ENCODE measurements at regions not wholly inside any gene's neighbourhood (a gene's known extent, or its start where the extent isn't known, plus 50 kb on each side); places are given as distances from the start of the nearest gene placed in this dataset.

- DNase-seq (ENCODE audit: low read depth): no peak
- TF ChIP-seq CTCF (conservative IDR thresholded peaks at IDR 0.05; ENCODE audit: low read depth, low read length): no peak
- H3K4me3 ChIP-seq (ENCODE audit: low read depth, low read length): no peak overlapping the region
Measured at GRCh38 chr3:67883766-67884165, 229.4 kb upstream of the SUCLG2 start.

- no peak for TF ChIP-seq CTCF (conservative IDR thresholded peaks at IDR 0.05; ENCODE audit: low read depth, low read length)
Measured at GRCh38 chr3:67882981-67883380, 228.6 kb upstream of the SUCLG2 start.

DNA sequence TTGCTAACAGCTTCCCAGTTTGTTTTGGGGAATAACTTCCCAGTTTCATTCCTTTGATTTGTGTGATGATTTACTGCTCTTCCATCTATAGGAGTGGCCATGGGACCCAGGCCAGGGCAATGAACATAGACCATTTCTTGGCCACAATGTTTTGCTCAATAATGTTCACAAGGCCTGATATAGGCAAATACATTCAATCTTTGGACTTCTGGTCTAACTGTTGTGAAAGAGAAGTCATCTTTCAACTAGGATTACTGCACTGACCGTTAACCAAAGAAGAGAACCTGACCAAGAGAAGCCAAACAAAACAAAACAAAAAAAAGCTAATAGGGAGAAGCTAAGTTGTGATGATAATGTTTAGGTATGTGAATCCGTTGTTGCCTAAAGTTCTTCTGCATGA is 221.8 kb upstream of the SUCLG2 start:
- no peak for DNase-seq (ENCODE audit: low read depth)
- TF ChIP-seq CTCF (conservative IDR thresholded peaks at IDR 0.05; ENCODE audit: low read depth, low read length): no peak
- no peak overlapping the region for H3K4me3 ChIP-seq (ENCODE audit: low read depth, low read length)

More at GRCh38 chr3:67882981-67883380, 228.6 kb upstream of the SUCLG2 start:
- DNase-seq (ENCODE audit: low read depth): no peak
- H3K4me3 ChIP-seq (ENCODE audit: low read depth, low read length): no peak overlapping the region

- TF ChIP-seq CTCF (conservative IDR thresholded peaks at IDR 0.05; ENCODE audit: low read depth, low read length): no peak
Measured at GRCh38 chr3:67875858-67876257, 221.4 kb upstream of the SUCLG2 start.

DNA sequence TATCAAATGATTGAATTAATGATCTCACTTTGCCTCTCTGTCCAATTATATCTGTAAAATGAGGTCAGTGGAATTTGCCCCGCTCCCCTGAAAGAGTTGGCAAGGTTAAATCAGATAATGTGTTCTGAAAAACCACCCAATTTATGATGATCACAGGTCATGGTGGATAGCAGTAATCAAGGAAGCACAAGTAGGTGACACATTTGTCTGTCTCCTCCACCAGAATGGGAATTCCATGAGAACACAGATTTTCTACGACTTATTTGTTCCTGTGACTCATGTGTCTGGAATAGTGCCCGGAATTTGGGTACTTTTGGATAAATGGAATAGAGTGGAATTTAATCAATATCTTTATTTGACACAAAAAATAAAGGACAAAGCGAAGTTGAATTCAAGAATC is 220.9 kb upstream of the SUCLG2 start:
- TF ChIP-seq CTCF (conservative IDR thresholded peaks at IDR 0.05; ENCODE audit: low read depth, low read length): no peak
- no peak for DNase-seq (ENCODE audit: low read depth)
- H3K4me3 ChIP-seq (ENCODE audit: low read depth, low read length): no peak overlapping the region

More at GRCh38 chr3:67875858-67876257, 221.4 kb upstream of the SUCLG2 start:
- no peak for DNase-seq (ENCODE audit: low read depth)
- no peak overlapping the region for H3K4me3 ChIP-seq (ENCODE audit: low read depth, low read length)

- TF ChIP-seq CTCF (conservative IDR thresholded peaks at IDR 0.05; ENCODE audit: low read depth, low read length): no peak
- DNase-seq (ENCODE audit: low read depth): no peak
- H3K4me3 ChIP-seq (ENCODE audit: low read depth, low read length): no peak overlapping the region
Measured at GRCh38 chr3:67870477-67870876, 216.1 kb upstream of the SUCLG2 start.

GRCh38 chr3:67866571-67866970 is 212.2 kb upstream of the SUCLG2 start:
- DNase-seq (ENCODE audit: low read depth): no peak
- no peak for TF ChIP-seq CTCF (conservative IDR thresholded peaks at IDR 0.05; ENCODE audit: low read depth, low read length)

More at GRCh38 chr3:67866571-67866970, 212.2 kb upstream of the SUCLG2 start:
- no peak overlapping the region for H3K4me3 ChIP-seq (ENCODE audit: low read depth, low read length)

Measured in choroid plexus epithelial cell (primary cell).